Thoracic aorta (tissue), 2 donors: ENCODE measurements at regions not wholly inside any gene's neighbourhood (a gene's known extent, or its start where the extent isn't known, plus 50 kb on each side); places are given as distances from the start of the nearest gene placed in this dataset.
"Not testable (repeated sequence)": the region's sequence is repeated elsewhere in the genome, so short reads cannot be mapped to it uniquely, and the experiment has no call there.

ENCODE experiments used
- ATAC-seq: fragments of 150-250 bp; one replicate; pipeline ENCODE4 v1.8.0; 2017; ENCODE audit warnings: low read depth; ENCODE audit not compliant: insufficient number of reproducible peaks, low FRiP score
- DNase-seq: peaks from one replicate; pipeline ENCODE4 v3.0.0-alpha.2; 2020; ENCODE audit warnings: low spot score
- H3K27ac ChIP-seq, 2 donors: fragments of 200-600 bp; sonication (generic); 1 replicate in 1 of 2; 2 replicates in 1 of 2; pipeline ENCODE4 v1.5.1; 2016; ENCODE audit warnings: mild to moderate bottlenecking in 2 of 2, moderate library complexity in 2 of 2
- H3K27me3 ChIP-seq: fragments of 200-600 bp; sonication (generic); replicated peaks from 2 replicates; pipeline ENCODE4 v1.6.0; 2016; ENCODE audit warnings: mild to moderate bottlenecking; ENCODE audit not compliant: insufficient read depth
- H3K36me3 ChIP-seq: fragments of 200-600 bp; sonication (generic); one replicate; pipeline ENCODE4 v1.5.1; 2016
- H3K4me1 ChIP-seq, 2 donors: fragments of 200-600 bp; sonication (generic); 1 replicate in 1 of 2; 2 replicates in 1 of 2; pipeline versions ENCODE4 v1.5.1 to v1.6.0; 2016; ENCODE audit warnings: low read depth in 2 of 2, mild to moderate bottlenecking in 1 of 2; ENCODE audit not compliant: control insufficient read depth in 1 of 2
- H3K4me3 ChIP-seq: fragments of 200-600 bp; sonication (generic); 2 replicates; pipeline ENCODE4 v1.5.1; 2016; ENCODE audit warnings: mild to moderate bottlenecking
- H3K9me3 ChIP-seq: fragments of 200-600 bp; sonication (generic); 2 replicates; pipeline ENCODE4 v1.5.1; 2016
- TF ChIP-seq, protein P1 (sequence below): fragments of 200-600 bp; sonication (generic); IDR thresholded peaks from one replicate; pipeline ENCODE4 v1.5.1; 2019; ENCODE audit warnings: antibody characterized with exemption

DNA sequence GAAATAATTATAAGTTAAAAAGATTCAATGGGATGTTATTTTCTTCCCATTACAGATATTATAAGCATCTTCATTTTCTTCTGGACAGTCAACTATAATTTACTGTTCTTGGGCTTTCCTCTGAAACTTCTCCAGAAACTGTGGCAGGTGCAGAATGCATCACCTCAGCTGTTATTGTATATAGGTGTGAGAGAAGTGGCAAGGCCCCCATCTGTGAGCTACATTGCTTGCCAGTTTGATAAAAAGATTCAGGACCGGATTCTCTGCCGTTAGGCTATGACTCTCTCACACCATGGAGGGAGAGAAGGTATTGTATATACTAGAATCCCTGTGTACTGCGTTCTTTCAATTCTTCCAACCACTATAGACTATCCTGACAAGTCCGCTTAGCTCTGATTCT lies 135.8 kb upstream of the CENPW start:
- TF ChIP-seq, protein P1, sequence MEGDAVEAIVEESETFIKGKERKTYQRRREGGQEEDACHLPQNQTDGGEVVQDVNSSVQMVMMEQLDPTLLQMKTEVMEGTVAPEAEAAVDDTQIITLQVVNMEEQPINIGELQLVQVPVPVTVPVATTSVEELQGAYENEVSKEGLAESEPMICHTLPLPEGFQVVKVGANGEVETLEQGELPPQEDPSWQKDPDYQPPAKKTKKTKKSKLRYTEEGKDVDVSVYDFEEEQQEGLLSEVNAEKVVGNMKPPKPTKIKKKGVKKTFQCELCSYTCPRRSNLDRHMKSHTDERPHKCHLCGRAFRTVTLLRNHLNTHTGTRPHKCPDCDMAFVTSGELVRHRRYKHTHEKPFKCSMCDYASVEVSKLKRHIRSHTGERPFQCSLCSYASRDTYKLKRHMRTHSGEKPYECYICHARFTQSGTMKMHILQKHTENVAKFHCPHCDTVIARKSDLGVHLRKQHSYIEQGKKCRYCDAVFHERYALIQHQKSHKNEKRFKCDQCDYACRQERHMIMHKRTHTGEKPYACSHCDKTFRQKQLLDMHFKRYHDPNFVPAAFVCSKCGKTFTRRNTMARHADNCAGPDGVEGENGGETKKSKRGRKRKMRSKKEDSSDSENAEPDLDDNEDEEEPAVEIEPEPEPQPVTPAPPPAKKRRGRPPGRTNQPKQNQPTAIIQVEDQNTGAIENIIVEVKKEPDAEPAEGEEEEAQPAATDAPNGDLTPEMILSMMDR, result no peak
- ATAC-seq (no peak), DNase-seq (no peak)
- Histone ChIP-seq H3K4me1 (no peaks in the 10 kb centered on the region), H3K27me3 (no peaks in the 10 kb centered on the region), H3K27ac (no peak overlapping the region), H3K4me3 (no peak overlapping the region), H3K9me3 (no peaks in the 10 kb centered on the region), H3K36me3 (no peaks in the 10 kb centered on the region)

GRCh38 chr6:126204598-126204997 lies 135.3 kb upstream of the CENPW start:
- DNase-seq, result no peak
- TF ChIP-seq, protein P1, result no peak

DNA sequence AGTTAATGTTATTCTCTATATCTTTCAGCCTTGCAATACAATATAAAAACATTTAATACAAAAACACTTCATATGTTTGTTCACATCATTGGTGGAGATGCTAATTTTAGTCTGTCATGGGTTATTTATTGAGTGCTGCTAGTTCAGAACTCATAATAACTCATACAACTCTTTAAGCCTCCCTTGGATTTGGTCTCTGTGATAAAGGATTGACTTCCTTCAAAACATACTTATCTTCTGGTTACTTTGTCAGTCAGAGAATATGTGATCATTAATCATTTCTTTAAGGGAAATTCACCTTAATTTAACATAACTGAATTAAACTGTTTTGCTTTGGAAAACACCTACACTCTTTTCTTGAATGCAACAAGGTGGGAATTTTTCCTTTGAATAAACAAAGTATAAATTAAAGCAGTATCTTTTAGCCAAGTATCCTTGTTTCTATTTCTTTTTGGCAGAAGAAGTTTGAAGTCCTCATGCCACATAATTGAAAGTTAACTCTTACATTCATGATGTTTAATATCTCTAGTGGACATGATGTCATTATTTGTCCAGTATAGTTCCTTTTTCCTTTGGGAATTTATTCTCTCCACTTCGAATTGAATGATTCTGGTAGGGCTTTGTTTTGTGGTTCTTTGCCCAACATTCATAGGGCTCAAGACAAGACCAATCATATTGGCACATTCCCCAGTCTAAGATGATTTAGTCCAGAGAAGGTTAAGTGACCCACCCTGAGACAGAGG lies 133.2 kb upstream of the CENPW start:
- Histone ChIP-seq H3K4me1 (no peaks in the 10 kb centered on the region), H3K4me3 (no peak overlapping the region), H3K27me3 (no peaks in the 10 kb centered on the region), H3K36me3 (no peaks in the 10 kb centered on the region), H3K9me3 (no peaks in the 10 kb centered on the region), H3K27ac (no peak overlapping the region)
- ATAC-seq (no peak), DNase-seq (no peak)
- TF ChIP-seq, protein P1, result no peak

More at GRCh38 chr6:126204598-126204997, 135.3 kb upstream of the CENPW start:
- Histone ChIP-seq H3K27ac (no peak overlapping the region), H3K9me3 (no peaks in the 10 kb centered on the region), H3K27me3 (no peaks in the 10 kb centered on the region), H3K4me1 (no peaks in the 10 kb centered on the region), H3K36me3 (no peaks in the 10 kb centered on the region), H3K4me3 (no peak overlapping the region)
- no peak for ATAC-seq

DNA sequence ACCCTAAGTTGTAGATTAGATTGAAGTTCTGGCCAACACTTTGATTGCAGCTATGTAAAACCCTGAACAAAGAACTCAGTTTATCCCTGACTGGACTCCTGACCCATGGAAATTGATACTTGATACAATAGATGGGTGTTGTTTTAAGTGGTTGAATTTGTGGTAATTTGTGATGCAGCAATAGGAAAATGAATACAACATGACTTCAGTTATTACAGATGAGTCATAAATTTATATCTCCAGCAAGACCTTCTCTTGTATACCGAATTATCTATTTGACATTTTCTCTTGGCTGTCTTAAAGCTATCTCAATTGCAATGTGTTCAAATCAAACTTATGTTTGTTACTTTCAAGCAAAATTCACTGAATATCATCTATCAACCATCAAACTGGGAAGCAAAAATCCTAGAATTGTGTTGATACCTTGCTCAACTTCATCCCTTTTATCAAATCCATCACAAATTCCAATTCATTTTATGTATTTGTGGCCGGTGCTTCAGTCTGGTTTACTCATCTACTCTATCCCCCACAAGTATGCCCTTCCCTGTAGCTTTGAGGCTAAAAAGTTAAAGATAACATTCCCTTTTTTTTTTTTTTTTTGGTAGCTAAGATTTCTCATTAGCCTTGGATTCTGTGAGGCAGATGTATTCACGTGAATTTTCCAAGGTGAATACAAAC lies 129.4 kb upstream of the CENPW start:
- Histone ChIP-seq H3K36me3 (no peaks in the 10 kb centered on the region), H3K27me3 (no peaks in the 10 kb centered on the region), H3K9me3 (no peaks in the 10 kb centered on the region), H3K4me3 (no peak overlapping the region), H3K27ac (no peak overlapping the region), H3K4me1 (no peaks in the 10 kb centered on the region)
- TF ChIP-seq, protein P1, result no peak
- DNase-seq, result no peak
- no peak for ATAC-seq

DNA sequence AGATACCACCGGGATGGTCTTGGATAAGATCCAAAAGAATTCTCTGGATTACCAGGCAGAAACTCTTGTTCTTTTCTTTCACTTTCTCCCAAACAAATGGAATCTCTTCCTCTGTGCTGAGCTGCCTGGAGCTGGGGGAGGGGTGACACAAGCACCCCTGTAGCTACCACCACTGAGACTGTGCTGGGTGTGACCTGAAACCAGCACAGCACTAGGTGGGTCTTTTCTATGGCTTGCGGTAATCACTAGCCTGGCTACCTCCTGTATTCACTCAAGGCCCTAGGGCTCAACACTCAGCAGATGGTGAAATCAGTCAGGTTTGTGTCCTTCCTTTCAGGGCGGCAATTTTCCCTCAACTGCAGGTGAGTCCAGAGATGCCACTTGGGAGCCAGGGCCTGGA lies 122.4 kb upstream of the CENPW start:
- Histone ChIP-seq H3K4me3 (no peak overlapping the region), H3K4me1 (no peaks in the 10 kb centered on the region), H3K36me3 (no peaks in the 10 kb centered on the region), H3K9me3 (no peaks in the 10 kb centered on the region), H3K27me3 (no peaks in the 10 kb centered on the region), H3K27ac (no peak overlapping the region)
- TF ChIP-seq, protein P1, result no peak
- ATAC-seq (no peak), DNase-seq (no peak)

GRCh38 chr6:126220901-126221300 lies 119.0 kb upstream of the CENPW start:
- ATAC-seq, result not testable (repeated sequence)

More at GRCh38 chr6:126220901-126221300, 119.0 kb upstream of the CENPW start:
- H3K4me3 ChIP-seq, H3K4me1 ChIP-seq, H3K9me3 ChIP-seq, H3K27me3 ChIP-seq, H3K27ac ChIP-seq, H3K36me3 ChIP-seq, DNase-seq: not testable (repeated sequence)
